ENCODE measurements at regions not wholly inside any gene's neighbourhood (a gene's known extent, or its start where the extent isn't known, plus 50 kb on each side); places are given as distances from the start of the nearest gene placed in this dataset.

GRCh38 chr15:70547846-70548487, 215.4 kb downstream of the UACA start:
- Histone ChIP-seq H3K27ac (no peak overlapping the region), H3K36me3 (no peaks in the 10 kb centered on the region), H3K27me3 (no peaks in the 10 kb centered on the region), H3K4me1 (no peaks in the 10 kb centered on the region), H3K9me3 (replicated peaks) (no peaks in the 10 kb centered on the region), H3K4me3 (no peak overlapping the region)
- no peak for DNase-seq

- DNase-seq: no peak
- no peaks in the 10 kb centered on the region for H3K4me1 ChIP-seq
- no peaks in the 10 kb centered on the region for H3K27me3 ChIP-seq
Measured at GRCh38 chr15:70545526-70545925, 217.8 kb downstream of the UACA start.

DNA sequence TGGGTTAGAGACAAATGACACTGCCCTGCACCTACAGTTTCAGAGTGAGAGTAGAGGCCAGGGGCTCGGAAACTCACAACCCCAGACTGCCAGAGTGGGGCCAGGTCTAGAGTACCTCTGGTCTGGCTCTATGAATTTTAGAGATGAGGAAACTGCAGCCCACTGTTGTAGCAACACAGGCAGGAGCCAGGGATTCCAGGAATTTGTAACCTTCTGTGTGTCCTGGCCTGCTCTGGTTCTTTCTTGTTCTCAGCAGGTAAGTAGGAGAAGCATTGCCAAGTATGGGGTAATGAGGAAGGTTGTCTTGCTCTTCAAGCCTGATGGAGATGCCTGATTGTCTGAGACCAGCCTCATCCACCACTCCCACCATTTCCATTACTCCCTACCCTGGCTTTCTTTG, 221.8 kb downstream of the UACA start:
- H3K4me3 ChIP-seq: no peak overlapping the region
- no peaks in the 10 kb centered on the region for H3K9me3 ChIP-seq (replicated peaks)
- no peaks in the 10 kb centered on the region; the same call in 1 of the 2 replicates for H3K27me3 ChIP-seq
- no peaks in the 10 kb centered on the region for H3K4me1 ChIP-seq
- no peak overlapping the region for H3K27ac ChIP-seq
- H3K36me3 ChIP-seq: no peaks in the 10 kb centered on the region
- no peak for DNase-seq

More at GRCh38 chr15:70545526-70545925, 217.8 kb downstream of the UACA start:
- H3K36me3 ChIP-seq: no peaks in the 10 kb centered on the region
- no peak overlapping the region for H3K27ac ChIP-seq
- H3K9me3 ChIP-seq (replicated peaks): no peaks in the 10 kb centered on the region
- H3K4me3 ChIP-seq: no peak overlapping the region

- Histone ChIP-seq H3K4me3 (no peak overlapping the region), H3K4me1 (peaks cover 8% of the 10 kb centered on the region), H3K9me3 (replicated peaks) (no peaks in the 10 kb centered on the region), H3K27me3 (peaks cover 10% of the 10 kb centered on the region; the same call in 1 of the 2 replicates), H3K27ac (no peak overlapping the region), H3K36me3 (no peaks in the 10 kb centered on the region)
- DNase-seq: no peak
Measured at GRCh38 chr15:70539912-70540530, 223.3 kb downstream of the UACA start.

- H3K36me3 ChIP-seq: no peaks in the 10 kb centered on the region
- no peak overlapping the region for H3K4me3 ChIP-seq
- H3K27me3 ChIP-seq: peaks cover 10% of the 10 kb centered on the region; the same call in 1 of the 2 replicates
Measured at GRCh38 chr15:70539409-70539808, 223.9 kb downstream of the UACA start.

GRCh38 chr15:70538278-70538677, 225.1 kb downstream of the UACA start:
- Histone ChIP-seq H3K4me1 (peaks cover 8% of the 10 kb centered on the region), H3K27me3 (peaks cover 10% of the 10 kb centered on the region; the same call in 1 of the 2 replicates), H3K27ac (no peak overlapping the region), H3K36me3 (no peaks in the 10 kb centered on the region), H3K4me3 (no peak overlapping the region), H3K9me3 (replicated peaks) (no peaks in the 10 kb centered on the region)
- no peak for DNase-seq

More at GRCh38 chr15:70539409-70539808, 223.9 kb downstream of the UACA start:
- H3K4me1 ChIP-seq: peaks cover 8% of the 10 kb centered on the region
- no peaks in the 10 kb centered on the region for H3K9me3 ChIP-seq (replicated peaks)
- no peak overlapping the region for H3K27ac ChIP-seq
- DNase-seq: no peak

DNA sequence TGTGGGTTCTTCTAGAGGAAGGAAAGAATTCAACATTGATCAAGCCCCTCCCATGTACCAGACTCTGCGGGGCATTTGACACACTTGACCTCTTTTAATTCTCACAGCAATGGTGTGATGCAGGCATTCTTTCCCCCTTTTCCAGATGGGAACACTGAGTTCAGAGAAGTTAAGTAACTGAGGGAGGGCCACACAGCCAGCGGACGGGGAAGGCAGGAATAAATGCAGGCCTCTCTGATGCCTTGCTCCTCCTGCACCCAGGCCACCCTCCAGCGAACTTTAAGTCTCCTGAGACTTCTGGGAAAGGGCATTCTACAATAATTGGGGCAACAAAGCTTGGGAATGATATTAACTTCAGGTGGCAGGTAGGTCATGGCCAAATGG, 227.4 kb downstream of the UACA start:
- Histone ChIP-seq H3K27me3 (peaks cover 10% of the 10 kb centered on the region; the same call in 1 of the 2 replicates), H3K4me3 (no peak overlapping the region), H3K4me1 (peaks cover 8% of the 10 kb centered on the region), H3K27ac (no peak overlapping the region), H3K9me3 (replicated peaks) (no peaks in the 10 kb centered on the region), H3K36me3 (no peaks in the 10 kb centered on the region)
- no peak for DNase-seq

- Histone ChIP-seq H3K36me3 (no peaks in the 10 kb centered on the region), H3K27me3 (peaks cover 10% of the 10 kb centered on the region; the same call in 1 of the 2 replicates), H3K4me3 (no peak overlapping the region), H3K4me1 (peaks cover 8% of the 10 kb centered on the region), H3K9me3 (replicated peaks) (no peaks in the 10 kb centered on the region), H3K27ac (no peak overlapping the region)
- DNase-seq: peak in 1 of 2 experiments; percentile 43
Measured at GRCh38 chr15:70535071-70535954, 228.0 kb downstream of the UACA start.

DNA sequence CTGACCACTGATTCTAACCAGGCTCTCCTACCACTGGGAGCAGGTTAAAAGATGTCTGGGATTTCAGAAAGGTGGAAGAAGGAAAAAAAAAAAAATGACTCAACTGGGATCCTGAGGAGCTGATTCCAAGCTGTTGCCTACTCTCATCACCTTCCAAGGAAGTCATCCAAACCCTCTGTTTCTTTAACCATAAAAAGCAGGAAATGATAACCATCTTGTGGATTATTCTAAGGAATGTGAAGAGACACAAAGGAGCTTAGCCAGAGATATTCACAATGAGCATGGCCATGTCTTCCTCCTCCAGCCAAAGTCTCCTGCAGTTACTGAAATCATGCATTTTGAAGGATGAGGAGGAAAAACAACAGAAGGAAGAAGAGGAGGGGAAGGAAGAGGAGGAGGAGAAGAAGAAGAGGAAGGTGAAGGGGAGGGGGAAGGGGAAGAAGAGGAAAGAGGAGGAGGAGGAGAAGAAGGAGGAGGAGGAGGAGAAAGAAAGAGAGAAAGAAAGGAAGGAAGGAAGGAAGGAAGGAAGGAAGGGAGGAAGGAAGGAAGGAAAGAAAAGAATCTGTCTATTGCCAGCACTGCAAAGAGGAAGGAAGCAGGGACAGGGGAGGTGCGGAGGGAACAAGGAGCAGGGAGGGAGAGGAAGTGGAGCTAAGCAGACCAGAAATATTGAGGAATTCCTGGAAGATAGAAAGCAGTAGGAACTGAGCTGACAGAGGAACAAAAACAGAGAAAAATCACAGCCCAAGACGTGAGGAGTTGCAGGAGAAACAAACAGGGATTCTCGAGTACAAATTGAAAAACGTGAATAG, 229.2 kb downstream of the UACA start:
- Histone ChIP-seq H3K27ac (no peak overlapping the region), H3K4me3 (no peak overlapping the region), H3K36me3 (no peaks in the 10 kb centered on the region), H3K9me3 (replicated peaks) (no peaks in the 10 kb centered on the region), H3K27me3 (peaks cover 10% of the 10 kb centered on the region; the same call in 1 of the 2 replicates), H3K4me1 (peaks cover 8% of the 10 kb centered on the region)
- no peak for DNase-seq

- no peak for DNase-seq
- Histone ChIP-seq H3K4me3 (no peak overlapping the region), H3K27ac (no peak overlapping the region), H3K4me1 (peaks cover 8% of the 10 kb centered on the region), H3K27me3 (peaks cover 10% of the 10 kb centered on the region; the same call in 1 of the 2 replicates), H3K36me3 (no peaks in the 10 kb centered on the region), H3K9me3 (replicated peaks) (no peaks in the 10 kb centered on the region)
Measured at GRCh38 chr15:70532531-70533186, 230.7 kb downstream of the UACA start.

DNA sequence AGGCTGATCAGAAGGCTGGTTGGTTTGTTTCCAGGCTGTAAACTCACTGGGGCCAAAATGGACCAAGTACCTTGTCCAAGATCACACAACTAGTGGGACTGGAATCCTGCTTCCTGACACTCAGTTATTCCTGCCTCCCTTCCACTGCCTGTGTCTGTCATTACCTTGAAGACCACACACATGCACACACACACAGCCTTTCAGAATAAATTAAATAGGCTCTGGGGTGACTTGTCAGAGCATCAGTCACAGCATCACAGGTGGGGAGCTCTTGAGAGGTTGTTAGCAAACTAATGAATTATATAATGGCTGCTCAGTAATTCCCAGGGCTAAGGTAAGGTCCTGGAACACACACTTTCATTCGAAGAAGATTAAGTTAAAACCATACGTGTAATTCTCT, 231.8 kb downstream of the UACA start:
- Histone ChIP-seq H3K4me3 (no peak overlapping the region), H3K27me3 (peaks cover 10% of the 10 kb centered on the region; the same call in 1 of the 2 replicates), H3K27ac (no peak overlapping the region), H3K4me1 (peaks cover 15% of the 10 kb centered on the region), H3K9me3 (replicated peaks) (no peaks in the 10 kb centered on the region), H3K36me3 (no peaks in the 10 kb centered on the region)
- DNase-seq: no peak

DNA sequence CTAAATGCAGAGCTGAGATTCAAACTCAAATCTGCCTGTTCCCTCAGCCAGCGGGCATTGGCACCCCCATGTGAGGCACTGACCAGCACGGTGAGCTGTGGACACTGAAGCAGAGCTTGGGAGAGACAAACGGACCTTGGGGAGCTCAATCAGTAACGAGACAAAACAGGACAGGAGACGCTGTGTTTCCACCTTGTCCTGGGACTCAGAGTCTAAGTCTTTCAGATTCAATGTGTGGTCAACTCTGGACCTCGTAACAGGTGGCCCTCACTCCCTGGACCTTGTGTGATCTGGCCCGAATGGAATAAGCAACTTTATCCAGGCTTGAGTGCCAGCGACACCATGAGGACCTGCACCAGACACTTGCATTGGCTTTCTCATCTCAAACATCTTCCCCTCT, 232.5 kb downstream of the UACA start:
- Histone ChIP-seq H3K27ac (no peak overlapping the region), H3K4me3 (no peak overlapping the region), H3K9me3 (replicated peaks) (no peaks in the 10 kb centered on the region), H3K27me3 (peaks cover 8% of the 10 kb centered on the region; the same call in 1 of the 2 replicates), H3K4me1 (peaks cover 21% of the 10 kb centered on the region), H3K36me3 (no peaks in the 10 kb centered on the region)
- DNase-seq: no peak

DNA sequence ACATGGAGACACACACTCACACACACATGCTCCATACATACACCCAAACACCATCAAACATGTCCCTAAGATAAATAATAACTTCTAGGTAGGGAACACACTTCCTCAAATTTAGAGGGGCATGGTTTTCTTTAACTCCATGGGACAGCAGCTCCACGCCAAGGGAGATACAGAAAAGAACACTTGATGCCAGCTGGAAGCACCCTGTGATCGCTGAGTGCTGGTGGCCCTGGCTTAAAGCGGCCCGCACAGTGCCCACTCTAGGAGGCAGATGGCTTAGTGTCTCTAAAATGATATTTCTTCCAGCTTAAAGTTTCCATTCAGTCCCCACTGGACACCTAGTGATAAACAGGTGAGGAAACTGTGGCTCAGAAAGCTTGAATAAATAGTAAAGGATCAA, 232.9 kb downstream of the UACA start:
- DNase-seq: no peak
- H3K4me1 ChIP-seq: peaks cover 18% of the 10 kb centered on the region
- no peaks in the 10 kb centered on the region for H3K36me3 ChIP-seq
- no peak overlapping the region for H3K27ac ChIP-seq
- peaks cover 4% of the 10 kb centered on the region; the same call in 1 of the 2 replicates for H3K27me3 ChIP-seq
- no peaks in the 10 kb centered on the region for H3K9me3 ChIP-seq (replicated peaks)
- H3K4me3 ChIP-seq: no peak overlapping the region

DNA sequence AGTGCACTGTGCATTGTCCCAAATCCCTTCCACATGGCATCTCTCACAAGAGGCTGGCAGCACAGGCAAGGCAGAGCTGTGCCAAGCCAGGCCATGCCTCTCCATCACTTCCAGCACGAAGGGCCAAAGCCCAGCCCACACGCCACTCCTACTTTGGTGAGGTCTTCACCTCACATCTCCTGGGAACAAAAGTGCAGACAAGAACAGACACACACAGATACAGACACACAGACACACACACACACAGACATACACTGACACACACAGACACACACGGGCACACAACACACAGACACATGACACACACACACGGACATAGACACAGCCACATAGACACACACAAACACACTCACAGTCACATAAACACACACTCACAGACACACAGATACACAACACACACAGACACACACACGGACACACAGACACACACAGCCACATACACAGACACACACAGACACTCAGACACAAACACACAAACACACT, 233.3 kb downstream of the UACA start:
- Histone ChIP-seq H3K27me3 (no peaks in the 10 kb centered on the region; the same call in 1 of the 2 replicates), H3K27ac (no peak overlapping the region), H3K36me3 (no peaks in the 10 kb centered on the region), H3K4me1 (peaks cover 15% of the 10 kb centered on the region), H3K4me3 (no peak overlapping the region), H3K9me3 (replicated peaks) (no peaks in the 10 kb centered on the region)
- no peak for DNase-seq
